Lung (tissue), 11 donors: ENCODE measurements at regions not wholly inside any gene's neighbourhood (a gene's known extent, or its start where the extent isn't known, plus 50 kb on each side); places are given as distances from the start of the nearest gene placed in this dataset.

Experiments used
- ATAC-seq: fragments of 200-7000 bp; cut with Tn5 transposase; one replicate; pipeline ENCODE4 v1.9.1; 2020; ENCODE audit warnings: moderate number of reproducible peaks; ENCODE audit not compliant: insufficient read depth, low FRiP score
- DNase-seq, 3 donors: peaks; one replicate each; pipeline ENCODE4 v3.0.0-alpha.2; 2013 to 2017
- H3K27ac ChIP-seq, 2 donors: one replicate each; pipeline ENCODE4 v1.5.1; 2013; ENCODE audit warnings: mild to moderate bottlenecking in 2 of 2, moderate library complexity in 2 of 2, control low read depth in 1 of 2, inconsistent platforms in 1 of 2, low read depth in 1 of 2, low read length in 1 of 2
- H3K27me3 ChIP-seq, 3 donors: one replicate each; pipeline ENCODE4 v1.5.1; 2013; ENCODE audit warnings: low read length in 2 of 3; ENCODE audit not compliant: control insufficient read depth in 3 of 3, insufficient read depth in 3 of 3
- H3K36me3 ChIP-seq, 4 donors: one replicate each; pipeline ENCODE4 v1.5.1; 2013; ENCODE audit warnings: low read length in 4 of 4, mild to moderate bottlenecking in 1 of 4, moderate library complexity in 1 of 4; ENCODE audit not compliant: control insufficient read depth in 4 of 4, insufficient read depth in 4 of 4
- H3K4me1 ChIP-seq, 5 donors: one replicate each; pipeline ENCODE4 v1.5.1; 2013; ENCODE audit warnings: low read length in 5 of 5, mild to moderate bottlenecking in 2 of 5, moderate library complexity in 1 of 5; ENCODE audit not compliant: control insufficient read depth in 5 of 5, insufficient read depth in 5 of 5
- H3K4me3 ChIP-seq: one replicate; pipeline ENCODE4 v1.5.1; 2013; ENCODE audit warnings: mild to moderate bottlenecking, control low read depth, moderate library complexity
- H3K9ac ChIP-seq, 2 donors: one replicate each; pipeline ENCODE4 v1.5.1; 2013; ENCODE audit warnings: low read length in 2 of 2, control low read depth in 1 of 2; ENCODE audit not compliant: insufficient read depth in 1 of 2
- H3K9me3 ChIP-seq, 4 donors: one replicate each; pipeline ENCODE4 v1.5.1; 2013; ENCODE audit warnings: low read length in 3 of 4, mild to moderate bottlenecking in 1 of 4, moderate library complexity in 1 of 4; ENCODE audit not compliant: control insufficient read depth in 4 of 4, insufficient read depth in 3 of 4
- WGBS, 2 donors: extraction: QIAGEN DNeasy Blood & Tissue Kit; methylation state at CpG; one replicate each; pipeline ENCODE4 v1.1.7; 2013; 5-methylcytosine and 5-hydroxymethylcytosine counted together
- TF ChIP-seq, protein P1 (sequence below): IDR thresholded peaks from 2 replicates; pipeline ENCODE4 v1.5.1; 2012; ENCODE audit warnings: mild to moderate bottlenecking; ENCODE audit errors: control extremely low read depth, extremely low read depth
- donor health status: control.
- donor health status: control.
- donor health status: Bipolar disorder and iron deficiency.
- donor health status: healthy.
- donor health status: DM: yes; HTN: yes; CAD: no.

GRCh38 chr16:79770244-79771064, 169.9 kb upstream of the MAF start:
- peak; percentile 95 for ATAC-seq
- H3K36me3 ChIP-seq = no peaks in the 10 kb centered on the region
- no peaks in the 10 kb centered on the region for H3K9me3 ChIP-seq
- H3K27me3 ChIP-seq = no peaks in the 10 kb centered on the region
- peak overlapping the region; percentile 50 for H3K4me3 ChIP-seq
- H3K9ac ChIP-seq = peak overlapping the region; percentile 50 to 85
- peak overlapping the region; percentile 51 to 88 for H3K27ac ChIP-seq
- peak; percentile 96 to 98 (median 97) for DNase-seq
- WGBS, 2 donors = 0 to 2% methylated on average over 58 to 59 of the region's 59 CpGs
- peaks cover 4 to 47% (median 16%) of the 10 kb centered on the region in 5 donors for H3K4me1 ChIP-seq
- TF ChIP-seq, protein P1, sequence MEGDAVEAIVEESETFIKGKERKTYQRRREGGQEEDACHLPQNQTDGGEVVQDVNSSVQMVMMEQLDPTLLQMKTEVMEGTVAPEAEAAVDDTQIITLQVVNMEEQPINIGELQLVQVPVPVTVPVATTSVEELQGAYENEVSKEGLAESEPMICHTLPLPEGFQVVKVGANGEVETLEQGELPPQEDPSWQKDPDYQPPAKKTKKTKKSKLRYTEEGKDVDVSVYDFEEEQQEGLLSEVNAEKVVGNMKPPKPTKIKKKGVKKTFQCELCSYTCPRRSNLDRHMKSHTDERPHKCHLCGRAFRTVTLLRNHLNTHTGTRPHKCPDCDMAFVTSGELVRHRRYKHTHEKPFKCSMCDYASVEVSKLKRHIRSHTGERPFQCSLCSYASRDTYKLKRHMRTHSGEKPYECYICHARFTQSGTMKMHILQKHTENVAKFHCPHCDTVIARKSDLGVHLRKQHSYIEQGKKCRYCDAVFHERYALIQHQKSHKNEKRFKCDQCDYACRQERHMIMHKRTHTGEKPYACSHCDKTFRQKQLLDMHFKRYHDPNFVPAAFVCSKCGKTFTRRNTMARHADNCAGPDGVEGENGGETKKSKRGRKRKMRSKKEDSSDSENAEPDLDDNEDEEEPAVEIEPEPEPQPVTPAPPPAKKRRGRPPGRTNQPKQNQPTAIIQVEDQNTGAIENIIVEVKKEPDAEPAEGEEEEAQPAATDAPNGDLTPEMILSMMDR = no peak

DNA sequence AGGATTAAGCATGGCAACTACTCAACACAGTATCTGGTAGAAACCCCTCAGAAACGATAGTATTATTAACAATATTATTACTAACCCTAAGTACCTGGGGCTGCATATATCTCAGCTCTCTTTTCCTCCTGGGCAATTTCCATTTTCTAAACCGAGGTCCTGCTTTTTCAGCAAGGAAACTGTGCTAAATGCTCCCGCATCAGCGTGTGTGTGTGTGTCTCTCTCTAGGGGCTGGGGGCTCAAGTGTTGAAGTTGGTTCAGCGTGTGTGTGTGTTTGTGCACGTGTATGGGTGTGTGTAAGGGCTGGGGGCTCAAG, 169.3 kb upstream of the MAF start:
- no peaks in the 10 kb centered on the region for H3K9me3 ChIP-seq
- peak overlapping the region; percentile 40 for H3K4me3 ChIP-seq
- no peaks in the 10 kb centered on the region for H3K36me3 ChIP-seq
- ATAC-seq (no peak), DNase-seq (no peak)
- WGBS, 2 donors = 20 to 41% methylated on average over 6 of the region's 6 CpGs
- peak overlapping the region; percentile 50 to 85 for H3K9ac ChIP-seq
- H3K27ac ChIP-seq = peak overlapping the region in 1 of 2 donors; percentile 86
- H3K4me1 ChIP-seq = peaks cover 4 to 50% (median 16%) of the 10 kb centered on the region in 5 donors
- no peaks in the 10 kb centered on the region for H3K27me3 ChIP-seq
- TF ChIP-seq, protein P1 = no peak

GRCh38 chr16:79769270-79769927, 168.9 kb upstream of the MAF start:
- Histone ChIP-seq H3K4me3 (no peak overlapping the region), H3K4me1 (peaks cover 4 to 50% (median 16%) of the 10 kb centered on the region in 5 donors), H3K27ac (peak overlapping the region in 1 of 2 donors; percentile 68), H3K9me3 (no peaks in the 10 kb centered on the region), H3K36me3 (no peaks in the 10 kb centered on the region), H3K9ac (peak overlapping the region in 1 of 2 donors; percentile 77), H3K27me3 (no peaks in the 10 kb centered on the region)
- 63 to 77% methylated on average over 4 of the region's 4 CpGs for WGBS, 2 donors
- DNase-seq (peak in 2 of 3 donors; percentile 34 to 53), ATAC-seq (no peak)
- TF ChIP-seq, protein P1 = no peak
